H9 (cell line): ENCODE measurements at regions not wholly inside any gene's neighbourhood (a gene's known extent, or its start where the extent isn't known, plus 50 kb on each side); places are given as distances from the start of the nearest gene placed in this dataset.

ENCODE experiments used
- DNase-seq: peaks from one replicate; pipeline ENCODE4 v3.0.0-alpha.2; 2017
- H2AFZ ChIP-seq: one replicate; pipeline ENCODE4 v1.6.1; 2013; ENCODE audit warnings: mild to moderate bottlenecking, low read length, control low read depth, moderate library complexity
- H2AK5ac ChIP-seq: 2 replicates; pipeline ENCODE4 v1.6.1; 2013; ENCODE audit warnings: low read length, control low read depth, mixed read lengths; ENCODE audit not compliant: insufficient read length
- H2BK120ac ChIP-seq: one replicate; pipeline ENCODE4 v1.6.1; 2013; ENCODE audit warnings: low read depth, mild to moderate bottlenecking, low read length, control low read depth, inconsistent platforms; ENCODE audit not compliant: poor library complexity, severe bottlenecking
- H2BK12ac ChIP-seq: 2 replicates; pipeline ENCODE4 v1.6.1; 2013; ENCODE audit warnings: low read length, control low read depth, mixed read lengths, low read depth; ENCODE audit not compliant: insufficient read length
- H2BK15ac ChIP-seq: 2 replicates; pipeline ENCODE4 v1.6.1; 2013; ENCODE audit warnings: low read depth, low read length, control low read depth
- H2BK20ac ChIP-seq: one replicate; pipeline ENCODE4 v1.6.1; 2013; ENCODE audit warnings: low read depth, mild to moderate bottlenecking, low read length, control low read depth, inconsistent platforms; ENCODE audit not compliant: poor library complexity, severe bottlenecking
- H2BK5ac ChIP-seq: 2 replicates; pipeline ENCODE4 v1.6.1; 2013; ENCODE audit warnings: low read length, control low read depth, mixed read lengths; ENCODE audit not compliant: insufficient read length
- H3K14ac ChIP-seq: 2 replicates; pipeline ENCODE4 v1.6.1; 2013; ENCODE audit warnings: low read length, control low read depth; ENCODE audit not compliant: insufficient read depth
- H3K18ac ChIP-seq: 2 replicates; pipeline ENCODE4 v1.6.1; 2013; ENCODE audit warnings: low read depth, mild to moderate bottlenecking, mixed read lengths, low read length, control low read depth; ENCODE audit not compliant: insufficient read length
- H3K23ac ChIP-seq: 2 replicates; pipeline ENCODE4 v1.6.1; 2013; ENCODE audit warnings: low read length, control low read depth, mixed read lengths, low read depth; ENCODE audit not compliant: insufficient read length
- H3K23me2 ChIP-seq: 2 replicates; pipeline ENCODE4 v1.6.1; 2013; ENCODE audit warnings: low read depth, mild to moderate bottlenecking, mixed read lengths, low read length, control low read depth; ENCODE audit not compliant: insufficient read length, poor library complexity, severe bottlenecking
- H3K27ac ChIP-seq: 2 replicates; pipeline ENCODE4 v1.5.1; 2013; ENCODE audit warnings: low read length, control low read depth, mixed read lengths, low read depth; ENCODE audit not compliant: insufficient read length
- H3K27me3 ChIP-seq: 2 replicates; pipeline ENCODE4 v1.6.1; 2013; ENCODE audit warnings: low read length, control low read depth, inconsistent platforms; ENCODE audit not compliant: insufficient read depth
- H3K4ac ChIP-seq: 2 replicates; pipeline ENCODE4 v1.6.1; 2013; ENCODE audit warnings: low read depth, mild to moderate bottlenecking, control low read depth, inconsistent platforms, low read length, moderate library complexity
- H3K4me1 ChIP-seq: 2 replicates; pipeline ENCODE4 v1.6.1; 2013; ENCODE audit warnings: low read length, control low read depth, inconsistent platforms; ENCODE audit not compliant: insufficient read depth
- H3K4me2 ChIP-seq: 2 replicates; pipeline ENCODE4 v1.6.1; 2013; ENCODE audit warnings: low read length, control low read depth, mixed read lengths; ENCODE audit not compliant: insufficient read length, insufficient read depth
- H3K56ac ChIP-seq: 2 replicates; pipeline ENCODE4 v1.6.1; 2013; ENCODE audit warnings: low read depth, mild to moderate bottlenecking, mixed read lengths, low read length, control low read depth; ENCODE audit not compliant: insufficient read length
- H3K79me1 ChIP-seq: 2 replicates; pipeline ENCODE4 v1.6.1; 2013; ENCODE audit warnings: low read depth, mild to moderate bottlenecking, moderate library complexity, low read length, control low read depth, inconsistent platforms; ENCODE audit not compliant: insufficient read depth, poor library complexity, severe bottlenecking
- H3K79me2 ChIP-seq: 2 replicates; pipeline ENCODE4 v1.6.1; 2013; ENCODE audit warnings: low read length, control low read depth, inconsistent platforms; ENCODE audit not compliant: insufficient read depth
- H3K9ac ChIP-seq: 2 replicates; pipeline ENCODE4 v1.6.1; 2013; ENCODE audit warnings: low read length, control low read depth, mixed read lengths; ENCODE audit not compliant: insufficient read length; ENCODE audit errors: extremely low read depth
- H3K9me3 ChIP-seq: one replicate; pipeline ENCODE4 v1.6.1; 2013; ENCODE audit warnings: low read depth, low read length, inconsistent platforms; ENCODE audit not compliant: control insufficient read depth
- H3T11ph ChIP-seq: one replicate; pipeline ENCODE4 v1.6.1; 2013; ENCODE audit warnings: mild to moderate bottlenecking, low read length, control low read depth, inconsistent platforms
- H4K20me1 ChIP-seq: one replicate; pipeline ENCODE4 v1.6.1; 2013; ENCODE audit not compliant: control insufficient read depth, insufficient read length, insufficient read depth
- H4K5ac ChIP-seq: 2 replicates; pipeline ENCODE4 v1.6.1; 2013; ENCODE audit warnings: low read depth, mild to moderate bottlenecking, mixed read lengths, low read length, control low read depth; ENCODE audit not compliant: insufficient read length
- H4K8ac ChIP-seq: replicated peaks from 2 replicates; pipeline ENCODE4 v1.6.1; 2013; ENCODE audit warnings: low read length, control low read depth, mixed read lengths, low read depth; ENCODE audit not compliant: insufficient read length
- H4K91ac ChIP-seq: 2 replicates; pipeline ENCODE4 v1.6.1; 2013; ENCODE audit warnings: low read depth, mild to moderate bottlenecking, moderate library complexity, mixed read lengths, low read length, control low read depth; ENCODE audit not compliant: insufficient read length
- H3K27ac Mint-ChIP-seq, 3 experiments: 2 replicates in 2 of 3; 3 replicates in 1 of 3; pipeline ENCODE4 v1.8.0; 2020 to 2021; ENCODE audit warnings: mixed read lengths in 3 of 3, mild to moderate bottlenecking in 1 of 3, moderate library complexity in 1 of 3
- H3K27me3 Mint-ChIP-seq: 2 replicates; pipeline ENCODE4 v1.8.0; 2021; ENCODE audit warnings: low read depth, mild to moderate bottlenecking, moderate library complexity, mixed read lengths
- H3K36me3 Mint-ChIP-seq, 3 experiments: 2 replicates in 2 of 3; 3 replicates in 1 of 3; pipeline ENCODE4 v1.8.0; 2020 to 2021; ENCODE audit warnings: low read depth in 3 of 3, mixed read lengths in 3 of 3; ENCODE audit not compliant: insufficient read depth in 1 of 3
- H3K4me1 Mint-ChIP-seq, 2 experiments: 2 replicates each; pipeline ENCODE4 v1.8.0; 2020; ENCODE audit warnings: mixed read lengths in 2 of 2
- H3K4me3 Mint-ChIP-seq, 2 experiments: 2 replicates in 1 of 2; 3 replicates in 1 of 2; pipeline ENCODE4 v1.8.0; 2020 to 2021; ENCODE audit warnings: mild to moderate bottlenecking in 2 of 2, mixed read lengths in 2 of 2, moderate library complexity in 1 of 2
- H3K9me3 Mint-ChIP-seq, 2 experiments: 2 replicates in 1 of 2; 3 replicates in 1 of 2; pipeline ENCODE4 v1.8.0; 2020; ENCODE audit warnings: mild to moderate bottlenecking in 2 of 2, mixed read lengths in 2 of 2, moderate library complexity in 1 of 2
- WGBS: extraction: QIAGEN DNeasy Blood & Tissue Kit; methylation state at CpG from one replicate; pipeline ENCODE4 v1.1.7; 2013; ENCODE audit warnings: missing lambda C conversion rate, low lambda C conversion rate, mixed read lengths; ENCODE audit not compliant: insufficient read length; ENCODE audit errors: extremely low coverage; 5-methylcytosine and 5-hydroxymethylcytosine counted together
- TF ChIP-seq, protein P1 (sequence below): fragments of 200-600 bp; sonication (generic); conservative IDR thresholded peaks from 3 replicates; pipeline ENCODE4 v1.8.0; 2021; ENCODE audit warnings: antibody characterized with exemption, mild to moderate bottlenecking

DNA sequence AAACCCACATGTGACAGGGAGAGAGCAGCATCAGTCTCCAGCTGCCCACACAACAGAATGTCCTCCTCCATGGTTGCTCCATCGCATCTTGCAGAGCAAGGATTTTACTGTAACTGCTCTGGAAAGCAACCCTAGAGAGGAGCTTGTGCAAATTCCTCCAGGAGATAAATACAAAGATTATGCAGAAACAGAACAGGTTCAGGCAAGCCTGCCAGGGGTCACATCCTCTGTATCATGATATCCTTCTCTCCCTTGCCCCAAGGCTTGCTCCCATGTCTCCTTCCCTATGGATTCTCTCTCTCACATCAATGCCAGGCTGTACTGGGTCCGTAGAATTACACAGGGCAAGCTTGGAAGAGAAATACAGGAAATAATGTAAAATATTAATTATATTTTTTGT, 226.0 kb downstream of the MPDZ start:
- H3K23me2 ChIP-seq, result no peaks in the 10 kb centered on the region
- H2AK5ac ChIP-seq, result no peak overlapping the region
- no peak overlapping the region for H2BK15ac ChIP-seq
- Mint-ChIP-seq H3K4me3 (no peak overlapping the region), H3K36me3 (no peaks in the 10 kb centered on the region), H3K4me1 (peaks cover 0 to 3% of the 10 kb centered on the region in 2 experiments; a peak in 2 of 4 replicates), H3K9me3 (no peaks in the 10 kb centered on the region; a peak in 1 of 5 replicates), H3K27ac (peak overlapping the region in 1 of 3 experiments; percentile 55; a peak in 2 of 7 replicates), H3K27me3 (no peaks in the 10 kb centered on the region)
- no peak overlapping the region for H3K14ac ChIP-seq
- no peak for DNase-seq
- H3K9ac ChIP-seq, result no peak overlapping the region
- H4K91ac ChIP-seq, result no peak overlapping the region
- H3K4me2 ChIP-seq, result no peak overlapping the region
- no peaks in the 10 kb centered on the region for H4K20me1 ChIP-seq
- no peak overlapping the region for H2BK20ac ChIP-seq
- no CpG with 5 or more reads among the region's 2 CpGs for WGBS
- no peak overlapping the region for H2AFZ ChIP-seq
- no peak overlapping the region for H2BK5ac ChIP-seq
- no peak overlapping the region for H3K56ac ChIP-seq
- H2BK12ac ChIP-seq, result no peak overlapping the region
- H3K9me3 ChIP-seq, result no peaks in the 10 kb centered on the region
- no peak overlapping the region for H3T11ph ChIP-seq
- H3K23ac ChIP-seq, result no peak overlapping the region
- TF ChIP-seq, protein P1, sequence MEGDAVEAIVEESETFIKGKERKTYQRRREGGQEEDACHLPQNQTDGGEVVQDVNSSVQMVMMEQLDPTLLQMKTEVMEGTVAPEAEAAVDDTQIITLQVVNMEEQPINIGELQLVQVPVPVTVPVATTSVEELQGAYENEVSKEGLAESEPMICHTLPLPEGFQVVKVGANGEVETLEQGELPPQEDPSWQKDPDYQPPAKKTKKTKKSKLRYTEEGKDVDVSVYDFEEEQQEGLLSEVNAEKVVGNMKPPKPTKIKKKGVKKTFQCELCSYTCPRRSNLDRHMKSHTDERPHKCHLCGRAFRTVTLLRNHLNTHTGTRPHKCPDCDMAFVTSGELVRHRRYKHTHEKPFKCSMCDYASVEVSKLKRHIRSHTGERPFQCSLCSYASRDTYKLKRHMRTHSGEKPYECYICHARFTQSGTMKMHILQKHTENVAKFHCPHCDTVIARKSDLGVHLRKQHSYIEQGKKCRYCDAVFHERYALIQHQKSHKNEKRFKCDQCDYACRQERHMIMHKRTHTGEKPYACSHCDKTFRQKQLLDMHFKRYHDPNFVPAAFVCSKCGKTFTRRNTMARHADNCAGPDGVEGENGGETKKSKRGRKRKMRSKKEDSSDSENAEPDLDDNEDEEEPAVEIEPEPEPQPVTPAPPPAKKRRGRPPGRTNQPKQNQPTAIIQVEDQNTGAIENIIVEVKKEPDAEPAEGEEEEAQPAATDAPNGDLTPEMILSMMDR, result no peak
- H4K5ac ChIP-seq, result no peak overlapping the region
- H2BK120ac ChIP-seq, result no peak overlapping the region
- H3K18ac ChIP-seq, result no peak overlapping the region
- H3K27ac ChIP-seq, result no peak overlapping the region
- H3K27me3 ChIP-seq, result no peaks in the 10 kb centered on the region
- H3K4ac ChIP-seq, result no peak overlapping the region
- H3K79me2 ChIP-seq, result no peaks in the 10 kb centered on the region
- H3K4me1 ChIP-seq, result no peaks in the 10 kb centered on the region
- H3K79me1 ChIP-seq, result no peaks in the 10 kb centered on the region
- no peak overlapping the region for H4K8ac ChIP-seq
